HCT116 (cell line): ENCODE measurements at regions not wholly inside any gene's neighbourhood (a gene's known extent, or its start where the extent isn't known, plus 50 kb on each side); places are given as distances from the start of the nearest gene placed in this dataset.

Experiments used
- ATAC-seq: fragments of 200-7000 bp; cut with Tn5 transposase; 2 replicates; pipeline ENCODE4 v1.9.1; 2020; ENCODE audit warnings: mild to moderate bottlenecking, moderate library complexity
- BruUV-seq: library from RNA; stranded (reverse); fragments of 400-500 nt; replicated peaks from 2 replicates; lab custom pipeline; 2021; lab: Mats Ljungman, UMichigan
- CTCF ChIA-PET: fragments of 300-600 bp; sonication (Branson Sonifier 250); formaldehyde crosslinking; loops from one replicate; lab custom pipeline; 2021; ENCODE audit warnings: antibody characterized with exemption; lab: Charles Lee
- POLR2A ChIA-PET: fragments of 300-600, 350-600 bp; sonication (Branson Sonifier 250); formaldehyde crosslinking; loops from one replicate; lab custom pipeline; 2021; ENCODE audit warnings: antibody characterized with exemption; lab: Charles Lee
- RAD21 ChIA-PET, 2 experiments: fragments of 300-600 bp; sonication (Branson Sonifier 250); formaldehyde crosslinking; loops; one replicate each; lab custom pipeline; 2023; ENCODE audit warnings: low total read pairs in 2 of 2; ENCODE audit not compliant: uncharacterized antibody in 2 of 2, unreplicated experiment in 2 of 2, low non-redundant PET in 1 of 2; lab: Charles Lee
- DNase-seq: peaks from one replicate; pipeline ENCODE4 v3.0.0-alpha.2; 2010; ENCODE audit warnings: low read depth, low spot score
- H2AFZ ChIP-seq: fragments of 200-600 bp; shearing (Covaris generic), sonication (generic); 2 replicates; pipeline ENCODE4 v1.6.1; 2017; ENCODE audit warnings: low read depth, mixed run types, mixed read lengths, antibody characterized with exemption, low read length; ENCODE audit not compliant: poor library complexity, severe bottlenecking
- H3K27ac ChIP-seq: 2 replicates; pipeline ENCODE4 v1.5.1; 2012; ENCODE audit warnings: low read depth, low read length
- H3K27me3 ChIP-seq: fragments of 200-600 bp; sonication (generic); 2 replicates; pipeline ENCODE4 v1.6.1; 2016; ENCODE audit warnings: mixed run types, low read length, mixed read lengths; ENCODE audit not compliant: insufficient read depth
- H3K36me3 ChIP-seq, 2 experiments: fragments of 200-500 bp in 1 of 2; fragments of 200-600 bp in 1 of 2; sonication (Bioruptor generic) in 1 of 2; sonication (generic) in 1 of 2; 2 replicates each; pipeline versions ENCODE4 v1.5.1 to v1.6.1; 2014 to 2016; ENCODE audit warnings: low read length in 2 of 2, inconsistent platforms in 1 of 2, mixed read lengths in 1 of 2, mixed run types in 1 of 2; ENCODE audit not compliant: insufficient read depth in 2 of 2, control insufficient read depth in 1 of 2
- H3K4me1 ChIP-seq, 2 experiments: fragments of 200-600 bp in 1 of 2; sonication (generic) in 1 of 2; 2 replicates each; pipeline versions ENCODE4 v1.5.1 to v1.6.1; 2012 to 2017; ENCODE audit warnings: low read length in 2 of 2, inconsistent platforms in 1 of 2, mild to moderate bottlenecking in 1 of 2, mixed read lengths in 1 of 2, mixed run types in 1 of 2, moderate library complexity in 1 of 2; ENCODE audit not compliant: insufficient read depth in 2 of 2, control insufficient read depth in 1 of 2
- H3K4me2 ChIP-seq: fragments of 200-600 bp; sonication (generic); 2 replicates; pipeline ENCODE4 v1.6.1; 2017; ENCODE audit warnings: mixed run types, low read length, mixed read lengths
- H3K4me3 ChIP-seq, 2 experiments: fragments of 200-600 bp in 1 of 2; sonication (generic) in 1 of 2; replicated peaks in 1 of 2; 2 replicates each; pipeline ENCODE4 v1.5.1; 2011 to 2016; ENCODE audit warnings: low read length in 2 of 2, control low read depth in 1 of 2, low read depth in 1 of 2, mild to moderate bottlenecking in 1 of 2, mixed read lengths in 1 of 2, mixed run types in 1 of 2
- H3K79me2 ChIP-seq: fragments of 200-600 bp; sonication (generic); 2 replicates; pipeline ENCODE4 v1.6.1; 2017; ENCODE audit warnings: mild to moderate bottlenecking, mixed run types, low read length, moderate library complexity, mixed read lengths; ENCODE audit not compliant: insufficient read depth
- H3K9ac ChIP-seq: fragments of 200-600 bp; sonication (generic); 2 replicates; pipeline ENCODE4 v1.6.1; 2016; ENCODE audit warnings: low read length, mixed read lengths
- H3K9me2 ChIP-seq: fragments of 200-600 bp; sonication (generic), shearing (Covaris generic); 2 replicates; pipeline ENCODE4 v1.6.1; 2017; ENCODE audit warnings: mixed run types, mild to moderate bottlenecking, moderate library complexity; ENCODE audit not compliant: insufficient read depth
- H3K9me3 ChIP-seq, 2 experiments: fragments of 200-500 bp in 1 of 2; fragments of 200-600 bp in 1 of 2; sonication (Bioruptor generic) in 1 of 2; sonication (generic) in 1 of 2; 2 replicates each; pipeline ENCODE4 v1.6.1; 2014 to 2017; ENCODE audit warnings: low read length in 2 of 2, mixed read lengths in 2 of 2, inconsistent platforms in 1 of 2, low read depth in 1 of 2, mild to moderate bottlenecking in 1 of 2, mixed run types in 1 of 2, moderate library complexity in 1 of 2; ENCODE audit not compliant: control insufficient read depth in 1 of 2, insufficient read depth in 1 of 2
- H4K20me1 ChIP-seq: fragments of 200-600 bp; sonication (generic), shearing (Covaris generic); 2 replicates; pipeline ENCODE4 v1.6.1; 2017; ENCODE audit warnings: mixed run types, mild to moderate bottlenecking, moderate library complexity; ENCODE audit not compliant: insufficient read depth
- ATF3 ChIP-seq: IDR thresholded peaks from 2 replicates; pipeline ENCODE4 v1.6.1; 2012
- CBX3 ChIP-seq: IDR thresholded peaks from 2 replicates; pipeline ENCODE4 v1.6.1; 2012; ENCODE audit warnings: low read depth
- CEBPB ChIP-seq: IDR thresholded peaks from 2 replicates; pipeline ENCODE4 v1.6.1; 2012; ENCODE audit warnings: low read depth
- CTCF ChIP-seq, 3 experiments: fragments of 200-600 bp in 1 of 3; sonication (generic) in 1 of 3; IDR thresholded peaks in 2 of 3; conservative IDR thresholded peaks in 1 of 3; 2 replicates each; pipeline ENCODE4 v1.5.1; 2012 to 2017; ENCODE audit warnings: low read depth in 2 of 3, low read length in 2 of 3, antibody characterized with exemption in 1 of 3, borderline replicate concordance in 1 of 3, control low read depth in 1 of 3, mild to moderate bottlenecking in 1 of 3, mixed read lengths in 1 of 3, mixed run types in 1 of 3, moderate library complexity in 1 of 3; ENCODE audit not compliant: insufficient read depth in 1 of 3
- EGR1 ChIP-seq: IDR thresholded peaks from 2 replicates; pipeline ENCODE4 v1.6.1; 2012; ENCODE audit warnings: low read depth
- ELF1 ChIP-seq: IDR thresholded peaks from 2 replicates; pipeline ENCODE4 v1.6.1; 2012; ENCODE audit warnings: low read depth, borderline replicate concordance
- EZH2 ChIP-seq: fragments of 200-600 bp; sonication (generic); IDR thresholded peaks from 2 replicates; pipeline ENCODE4 v1.6.1; 2017; ENCODE audit warnings: antibody characterized with exemption, mixed run types
- FOSL1 ChIP-seq: IDR thresholded peaks from 2 replicates; pipeline ENCODE4 v1.6.1; 2012; ENCODE audit warnings: low read depth
- JUND ChIP-seq: IDR thresholded peaks from 2 replicates; pipeline ENCODE4 v1.6.1; 2012
- MAX ChIP-seq: IDR thresholded peaks from 2 replicates; pipeline ENCODE4 v1.6.1; 2012
- POLR2A ChIP-seq: IDR thresholded peaks from 2 replicates; pipeline ENCODE4 v1.7.0; 2011; ENCODE audit warnings: borderline replicate concordance; ENCODE audit not compliant: insufficient read depth, insufficient read length; ENCODE audit errors: extremely low read depth
- POLR2AphosphoS5 ChIP-seq: IDR thresholded peaks from 2 replicates; pipeline ENCODE4 v1.6.1; 2011; ENCODE audit warnings: mild to moderate bottlenecking, low read depth, low read length, moderate library complexity
- SP1 ChIP-seq: IDR thresholded peaks from 2 replicates; pipeline ENCODE4 v1.6.1; 2012; ENCODE audit warnings: low read depth
- SRF ChIP-seq: IDR thresholded peaks from 2 replicates; pipeline ENCODE4 v1.6.1; 2012; ENCODE audit warnings: low read depth
- TCF7L2 ChIP-seq: IDR thresholded peaks from 2 replicates; pipeline ENCODE4 v1.7.0; 2011; ENCODE audit warnings: borderline replicate concordance, inconsistent platforms; ENCODE audit not compliant: insufficient read depth, insufficient read length; ENCODE audit errors: extremely low read depth
- YY1 ChIP-seq: IDR thresholded peaks from 2 replicates; pipeline ENCODE4 v1.6.1; 2011; ENCODE audit warnings: low read length, low read depth, moderate library complexity, mild to moderate bottlenecking; ENCODE audit not compliant: insufficient replicate concordance; ENCODE audit errors: extremely low read depth
- ZFX ChIP-seq: fragments of 450-650 bp; IDR thresholded peaks from 2 replicates; pipeline ENCODE4 v1.6.1; 2017
- ZNF274 ChIP-seq: fragments of 200-500 bp; sonication (Bioruptor generic); IDR thresholded peaks from 2 replicates; pipeline ENCODE4 v1.6.1; 2014; ENCODE audit warnings: mild to moderate bottlenecking, low read depth, low read length, inconsistent platforms
- intact Hi-C: fragments of 100-400 bp; cut with micrococcal nuclease; formaldehyde crosslinking; loops from 2 replicates; pipeline ENCODE4 v1.10.0; 2022

GRCh38 chr10:25102147-25102822, 72.5 kb upstream of the GPR158 start:
- Histone ChIP-seq H2AFZ (no peak overlapping the region), H3K4me2 (no peak overlapping the region), H3K36me3 (no peaks in the 10 kb centered on the region), H3K9ac (no peak overlapping the region), H4K20me1 (no peaks in the 10 kb centered on the region), H3K9me2 (no peaks in the 10 kb centered on the region), H3K79me2 (no peaks in the 10 kb centered on the region), H3K27me3 (no peaks in the 10 kb centered on the region), H3K4me3 (no peak overlapping the region), H3K4me1 (no peaks in the 10 kb centered on the region), H3K27ac (no peak overlapping the region), H3K9me3 (no peaks in the 10 kb centered on the region; a peak in 1 of 4 replicates)
- CTCF ChIA-PET: no interaction called here
- intact Hi-C loops: no loop called here
- no peak for ATAC-seq
- no TSS peak for BruUV-seq
- DNase-seq: no peak
- POLR2A ChIA-PET: no interaction called here
- RAD21 ChIA-PET: no interaction called here
- no peak for TF ChIP-seq SP1
- no peak for TF ChIP-seq ELF1
- TF ChIP-seq FOSL1: no peak
- TF ChIP-seq TCF7L2: no peak
- TF ChIP-seq CEBPB: no peak
- no peak for TF ChIP-seq EZH2
- TF ChIP-seq JUND: no peak
- TF ChIP-seq YY1: no peak
- no peak for TF ChIP-seq MAX

GRCh38 chr10:25103703-25104102, 71.1 kb upstream of the GPR158 start:
- ChIA-PET CTCF (no interaction called here), RAD21 (no interaction called here), POLR2A (no interaction called here)
- no TSS peak for BruUV-seq
- H3K27me3 ChIP-seq: no peaks in the 10 kb centered on the region
- H3K4me1 ChIP-seq: no peaks in the 10 kb centered on the region
- H3K79me2 ChIP-seq: no peaks in the 10 kb centered on the region
- no peak overlapping the region for H2AFZ ChIP-seq
- H3K4me3 ChIP-seq: no peak overlapping the region
- no peaks in the 10 kb centered on the region for H3K9me2 ChIP-seq
- H4K20me1 ChIP-seq: no peaks in the 10 kb centered on the region
- DNase-seq: no peak
- no peak for TF ChIP-seq ZFX
- no peak for TF ChIP-seq CTCF (IDR thresholded peaks at IDR 0.05 in 2 of 3, conservative IDR thresholded peaks at IDR 0.05 in 1 of 3; ENCODE audit: borderline replicate concordance in 1 of 3, insufficient read depth in 1 of 3, low read depth in 2 of 3, low read length in 2 of 3)
- no peak for TF ChIP-seq POLR2A
- TF ChIP-seq ATF3: no peak
- no peak for TF ChIP-seq EGR1
- TF ChIP-seq POLR2AphosphoS5: no peak
- TF ChIP-seq YY1: no peak
- TF ChIP-seq TCF7L2: no peak
- no peak for TF ChIP-seq SRF
- TF ChIP-seq EZH2: no peak
- no peak for TF ChIP-seq JUND
- no peak for TF ChIP-seq ZNF274
- TF ChIP-seq CBX3: no peak
- TF ChIP-seq ELF1: no peak
- no peak for TF ChIP-seq MAX
- no peaks in the 10 kb centered on the region; a peak in 1 of 4 replicates for H3K9me3 ChIP-seq
- no peak overlapping the region for H3K27ac ChIP-seq
- no peaks in the 10 kb centered on the region for H3K36me3 ChIP-seq
- intact Hi-C loops: no loop called here
- H3K4me2 ChIP-seq: no peak overlapping the region
- no peak overlapping the region for H3K9ac ChIP-seq
- ATAC-seq: no peak
